Left renal cortex interstitium (tissue), 4 donors: ENCODE measurements at regions not wholly inside any gene's neighbourhood (a gene's known extent, or its start where the extent isn't known, plus 50 kb on each side); places are given as distances from the start of the nearest gene placed in this dataset.

ENCODE experiments used
- DNase-seq, 4 donors: peaks; one replicate each; pipeline ENCODE4 v3.0.0-alpha.2; 2013; ENCODE audit warnings: low read depth in 4 of 4, low spot score in 2 of 4, missing footprints in 1 of 4

DNA sequence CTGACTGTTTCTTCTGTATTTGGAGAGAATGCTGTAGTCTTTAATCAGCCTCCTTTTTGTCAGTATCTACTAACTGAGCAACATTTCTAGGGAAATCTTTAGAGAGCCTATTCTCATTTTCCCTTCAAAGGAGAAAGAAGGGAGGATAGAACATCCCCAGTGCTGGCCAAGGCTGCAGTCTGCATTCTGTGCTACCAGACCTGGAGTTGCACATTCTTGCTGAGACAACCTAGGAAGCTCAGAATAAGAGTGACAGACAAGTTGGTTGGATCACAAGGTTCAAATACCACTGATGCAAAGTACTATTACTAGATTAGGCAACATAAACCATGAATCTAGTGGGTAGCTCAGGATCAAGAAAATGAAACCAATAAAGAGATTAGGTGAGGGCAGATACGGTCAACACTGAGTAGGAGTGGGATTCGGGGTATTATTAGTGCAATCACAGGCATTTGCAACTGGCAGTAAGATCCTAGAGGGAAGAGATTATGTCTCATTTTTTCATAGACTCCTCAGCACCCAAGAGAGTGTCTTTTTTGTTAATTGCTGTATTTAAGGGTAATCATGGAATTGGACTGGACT is 213.5 kb upstream of the FAM83B start:
- no peak for DNase-seq

DNA sequence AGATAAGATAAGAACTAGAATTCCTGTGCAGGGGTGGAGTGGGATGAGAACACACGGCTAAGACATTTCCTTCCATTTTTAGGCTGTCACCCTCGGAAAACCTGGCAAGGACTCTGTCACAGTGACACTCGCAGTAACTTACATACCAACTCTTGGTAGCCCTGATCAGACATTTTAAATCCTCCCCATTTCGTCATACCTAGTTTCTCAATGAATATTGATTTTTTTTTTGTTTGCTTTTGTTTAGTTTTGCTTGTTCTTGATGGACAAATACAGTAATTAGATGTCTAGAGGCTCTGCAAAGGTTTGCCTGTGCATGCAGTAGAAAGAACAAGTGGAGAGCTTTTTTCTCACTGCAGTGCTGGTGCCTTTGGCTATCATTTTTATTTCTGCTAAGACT is 213.0 kb upstream of the FAM83B start:
- DNase-seq, result no peak

DNA sequence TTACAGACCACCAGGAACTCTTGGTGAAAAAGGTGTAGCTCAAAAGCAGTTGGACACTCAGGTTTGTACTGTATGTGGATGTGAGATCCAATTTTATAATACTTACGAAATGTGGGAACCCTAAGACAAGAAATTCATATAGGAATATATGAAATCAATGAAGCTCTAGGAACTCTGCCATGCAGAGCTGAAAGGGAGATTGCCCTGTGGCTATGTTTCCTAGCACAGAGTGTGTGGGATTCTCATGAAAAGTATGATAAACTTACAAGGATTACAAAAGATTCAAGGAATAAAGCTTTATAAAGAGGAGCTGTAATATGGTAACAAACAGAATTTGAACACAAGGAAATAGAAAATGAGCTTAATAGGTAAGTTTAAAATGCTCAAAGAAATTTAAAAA is 205.7 kb upstream of the FAM83B start:
- DNase-seq, result no peak

DNA sequence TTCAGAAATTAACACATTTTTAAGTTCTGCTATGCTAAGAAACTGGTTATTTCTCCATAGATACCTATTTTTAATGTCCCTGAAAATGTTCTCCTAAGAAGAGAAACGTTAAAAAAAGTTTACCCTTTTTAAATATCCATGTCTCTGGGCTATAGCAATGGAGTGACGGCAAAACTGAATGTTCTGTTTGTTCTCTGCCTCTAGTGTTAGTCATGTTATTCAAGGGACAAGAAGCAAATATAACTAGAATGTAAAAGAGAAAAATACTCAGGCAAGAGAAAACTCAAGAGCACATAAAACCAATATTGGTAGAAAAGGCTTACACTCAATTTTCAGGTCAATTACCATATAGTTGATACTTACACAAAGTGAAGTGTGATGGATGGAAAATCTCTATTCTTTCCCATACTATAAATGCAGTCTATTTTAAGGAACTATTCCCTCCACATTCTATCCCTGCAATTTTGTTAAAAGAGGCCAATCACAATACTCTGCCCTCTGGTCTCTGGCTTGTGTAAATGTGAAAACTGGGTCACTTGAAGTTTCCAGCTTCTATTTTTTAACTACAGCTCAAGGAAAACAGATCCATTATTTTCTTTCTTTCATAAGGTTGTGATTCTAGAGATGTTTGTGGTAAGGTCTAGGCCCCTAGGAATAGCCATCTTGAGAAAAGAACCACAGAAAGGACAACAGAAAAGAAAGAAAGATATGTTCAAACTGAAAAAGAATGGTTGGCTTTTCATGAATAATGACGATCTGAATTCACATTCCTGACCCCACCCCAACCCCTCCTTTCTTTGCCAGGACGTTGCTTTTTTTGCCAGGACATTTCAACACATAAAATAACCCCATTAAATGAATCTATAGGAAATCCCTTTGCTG is 200.3 kb upstream of the FAM83B start:
- no peak for DNase-seq

DNA sequence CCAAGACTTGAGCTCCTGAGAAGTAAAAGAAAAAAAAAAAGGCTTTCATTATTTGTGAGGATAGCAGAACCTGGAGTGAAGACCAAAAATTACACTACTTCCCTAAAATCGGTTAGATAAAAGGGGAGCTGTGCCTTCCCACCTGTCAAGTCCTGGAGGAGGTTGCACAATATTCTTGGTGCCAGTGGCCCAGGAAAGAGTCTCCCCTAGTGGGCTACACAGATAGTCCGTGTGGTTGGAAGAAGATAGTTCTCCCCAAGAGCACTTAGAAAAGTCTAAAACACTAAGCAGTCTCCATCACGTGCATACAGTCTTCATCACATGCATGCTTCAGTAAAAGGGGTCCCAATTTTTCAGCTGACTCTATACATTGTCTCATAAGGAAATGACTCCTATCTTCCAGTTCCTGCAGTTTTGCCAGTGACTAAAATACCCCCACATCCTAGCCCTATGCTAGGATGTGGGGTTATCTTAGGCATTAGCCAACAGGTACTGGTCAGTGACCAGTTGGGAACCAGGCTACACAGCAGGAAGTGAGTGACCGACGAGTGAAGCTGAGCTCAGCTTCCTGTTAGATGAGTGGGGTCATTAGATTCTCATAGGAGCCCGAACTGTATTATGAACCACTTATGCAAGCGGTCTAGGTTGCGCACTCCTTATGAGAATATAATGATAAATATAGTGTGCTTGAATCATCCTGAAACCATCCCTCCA is 199.5 kb upstream of the FAM83B start:
- no peak for DNase-seq

DNA sequence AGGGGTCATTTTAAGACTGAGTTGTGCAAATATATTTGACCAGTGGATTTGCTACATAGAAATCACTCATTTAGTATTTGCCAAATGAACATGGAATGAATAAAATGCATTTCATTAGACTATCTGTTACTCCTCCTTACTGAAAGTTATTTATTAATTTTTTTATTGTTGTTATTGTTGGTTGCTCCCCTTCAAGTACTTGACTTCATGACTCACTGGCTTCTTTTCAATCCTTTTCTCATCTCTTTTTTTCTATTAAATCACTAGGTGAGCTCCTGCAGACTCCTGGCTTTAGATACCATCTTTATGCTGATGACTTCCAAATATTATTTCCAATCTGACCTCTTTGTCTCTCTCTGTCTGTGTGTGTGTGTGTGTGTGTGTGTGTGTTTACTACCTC is 192.2 kb upstream of the FAM83B start:
- DNase-seq, result no peak

DNA sequence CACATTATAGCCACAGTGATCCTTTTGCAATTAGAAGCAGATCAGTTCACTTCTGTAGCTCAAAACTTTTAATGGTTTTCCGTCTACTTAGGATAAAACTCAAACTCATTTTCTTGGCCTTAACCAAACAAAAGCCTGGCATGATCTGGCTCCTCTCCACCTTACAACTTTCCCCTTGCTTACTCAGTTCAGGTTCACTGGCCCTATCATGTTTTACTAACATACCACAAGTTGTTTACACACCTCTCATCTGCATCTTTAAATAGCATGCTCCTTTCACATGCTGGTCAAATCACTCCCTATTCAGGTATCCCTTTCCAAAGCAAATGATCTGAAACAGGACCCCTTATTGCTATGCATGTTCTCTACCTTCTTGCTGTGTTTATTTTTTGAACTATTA is 191.4 kb upstream of the FAM83B start:
- no peak for DNase-seq

DNA sequence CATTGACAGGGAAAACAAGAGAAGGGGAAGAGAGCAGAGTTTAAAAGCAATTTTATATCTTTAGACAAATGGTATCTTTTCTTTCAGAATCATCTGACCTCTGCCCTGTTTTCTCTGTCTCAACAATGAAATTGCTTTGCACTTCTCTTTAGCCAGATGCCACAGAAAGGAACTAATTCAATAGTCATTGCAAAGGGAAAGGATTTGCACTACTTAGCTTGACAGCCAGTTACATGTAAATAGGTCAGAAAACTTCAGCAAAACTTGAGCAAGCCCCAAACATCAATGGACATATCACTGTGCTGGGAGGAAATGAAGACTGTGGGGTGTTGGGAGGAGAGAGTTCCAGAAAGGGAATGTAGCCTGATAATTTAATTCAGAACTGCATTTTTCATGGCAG is 181.3 kb upstream of the FAM83B start:
- no peak for DNase-seq

DNA sequence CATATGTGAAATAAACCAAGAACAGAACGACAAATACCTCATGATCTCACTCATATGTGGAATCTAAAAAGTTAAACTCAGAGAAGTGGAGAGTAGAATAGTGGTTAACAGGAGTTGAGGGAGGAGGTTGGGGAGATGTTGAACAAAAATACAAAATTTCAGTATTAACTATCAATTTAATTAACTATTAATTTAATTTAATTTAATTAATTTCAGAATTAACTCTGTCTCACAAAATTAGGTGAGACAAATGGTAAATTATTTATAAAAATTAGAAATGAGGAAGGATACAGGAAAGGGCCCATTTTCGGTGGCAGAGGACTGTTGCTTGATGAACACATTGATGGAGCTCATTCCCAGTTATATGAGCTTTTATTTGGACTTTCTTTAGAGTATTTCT is 166.0 kb upstream of the FAM83B start:
- DNase-seq, result no peak

DNA sequence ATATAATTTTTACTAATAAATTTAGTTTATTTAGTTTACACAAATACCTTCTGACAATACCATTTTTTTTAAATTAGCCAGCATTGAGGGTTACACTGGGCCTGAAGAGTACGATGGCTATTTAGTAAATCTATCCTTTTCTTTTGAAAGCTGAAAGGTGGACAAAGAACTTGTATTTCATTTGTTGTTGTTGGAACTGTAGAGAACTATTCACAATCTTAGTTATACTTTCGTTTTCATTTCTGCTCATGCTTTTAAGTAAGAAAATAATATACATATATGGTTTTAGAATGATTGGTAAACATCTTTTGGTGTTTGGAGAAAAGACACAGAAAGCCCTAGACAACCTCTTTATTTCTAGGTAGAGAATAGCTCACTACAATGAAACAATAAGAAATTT is 165.3 kb upstream of the FAM83B start:
- DNase-seq, result no peak

DNA sequence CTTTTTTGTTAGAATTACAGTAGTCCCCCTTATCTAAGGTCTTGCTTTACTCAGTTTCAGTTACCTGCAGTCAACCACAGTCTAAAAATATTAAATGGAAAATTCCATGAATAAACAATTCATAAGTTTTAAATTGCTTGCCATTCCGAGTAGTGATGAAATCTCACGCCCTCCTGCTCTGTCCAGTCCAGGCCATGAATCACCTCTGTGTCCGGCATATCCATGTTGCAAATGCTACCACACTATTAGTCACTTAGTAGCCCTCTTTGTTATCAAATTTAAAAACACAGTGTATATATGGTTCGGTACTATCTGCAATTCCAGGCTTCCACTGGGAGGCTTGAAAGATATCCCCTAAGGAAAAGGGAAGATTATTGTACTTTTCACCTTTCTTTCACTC is 164.6 kb upstream of the FAM83B start:
- DNase-seq, result no peak

DNA sequence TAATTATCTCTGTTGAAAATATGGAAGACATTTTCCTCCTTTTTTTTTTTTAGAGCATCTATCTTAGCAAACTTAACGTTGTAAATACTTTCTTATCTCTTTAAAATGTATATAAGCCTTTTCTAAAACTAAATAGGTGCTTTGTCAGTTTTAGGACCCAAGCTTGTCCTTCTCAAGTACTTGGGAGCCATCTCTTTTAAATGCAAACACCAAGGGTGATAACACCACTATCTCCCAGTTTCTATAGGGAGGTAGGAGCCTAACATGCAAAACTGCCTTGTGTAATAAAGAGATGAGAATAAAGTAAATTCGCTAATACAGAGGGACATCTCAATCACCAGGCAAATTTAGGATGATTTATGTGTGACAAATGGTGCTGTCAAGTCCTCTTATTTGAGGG is 157.0 kb upstream of the FAM83B start:
- DNase-seq, result no peak

DNA sequence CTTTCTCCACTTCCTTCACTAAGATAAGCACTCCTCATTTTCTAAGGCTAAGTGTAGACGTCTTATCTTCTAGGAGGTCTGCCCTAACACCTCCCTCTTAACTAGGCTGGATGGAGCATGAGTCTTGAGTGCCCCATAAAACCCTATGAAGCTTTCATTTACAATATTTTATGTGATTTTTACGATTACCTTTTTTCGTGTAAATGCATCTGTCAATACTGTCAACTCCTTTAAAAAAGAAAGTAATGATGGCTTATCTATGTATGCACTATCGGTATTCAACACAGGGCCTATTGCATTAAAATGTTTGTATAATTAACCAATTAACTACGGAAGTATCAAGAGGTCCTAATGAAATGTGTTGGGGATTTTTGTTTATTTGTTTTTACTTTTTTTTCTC is 156.0 kb upstream of the FAM83B start:
- DNase-seq, result no peak

DNA sequence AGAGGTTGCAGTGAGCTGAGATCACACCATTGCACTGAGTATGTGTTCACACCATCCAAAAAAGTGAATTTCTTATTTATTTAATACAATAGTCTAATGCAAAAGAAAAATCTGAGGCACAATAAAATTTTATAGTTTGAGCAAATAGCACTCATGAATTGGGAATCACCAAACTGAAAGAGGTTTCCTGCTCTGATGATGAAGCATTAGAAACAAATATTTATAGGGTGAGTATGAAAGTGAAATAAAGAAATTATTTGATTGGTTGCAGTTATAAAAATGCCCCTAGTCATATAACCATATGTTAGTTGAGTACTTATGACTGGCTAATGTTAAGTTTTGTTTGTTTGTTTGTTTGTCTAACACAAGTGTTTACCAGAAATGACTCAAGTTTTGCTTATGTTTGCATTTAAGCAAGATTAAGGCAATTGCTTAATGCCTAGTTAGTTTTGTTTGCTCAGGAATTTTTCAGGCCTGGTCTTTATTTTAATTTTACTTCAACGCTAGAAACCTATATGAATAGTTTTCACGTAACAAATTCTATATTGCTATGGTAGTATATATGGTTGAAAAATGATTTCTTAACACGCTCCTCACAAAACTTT is 151.5 kb upstream of the FAM83B start:
- DNase-seq, result no peak

DNA sequence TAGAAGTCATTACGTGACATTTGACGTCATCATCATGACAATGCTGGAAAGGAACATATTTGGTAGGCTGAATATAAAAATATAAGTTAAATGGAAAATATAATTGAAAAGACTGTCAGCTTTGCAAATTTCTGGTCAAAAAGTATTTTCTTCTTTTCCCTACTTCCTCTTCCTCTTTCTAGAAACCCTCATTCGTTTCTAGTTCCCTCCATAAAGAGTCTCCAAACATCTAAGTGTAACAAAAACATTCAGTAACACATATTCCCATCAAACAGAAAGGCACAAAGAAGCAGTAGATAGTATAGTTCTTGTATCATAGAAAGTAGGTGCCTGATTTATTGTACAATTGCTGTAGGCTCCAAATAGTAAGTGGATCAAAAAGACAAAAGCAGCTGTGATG is 150.8 kb upstream of the FAM83B start:
- no peak for DNase-seq

DNA sequence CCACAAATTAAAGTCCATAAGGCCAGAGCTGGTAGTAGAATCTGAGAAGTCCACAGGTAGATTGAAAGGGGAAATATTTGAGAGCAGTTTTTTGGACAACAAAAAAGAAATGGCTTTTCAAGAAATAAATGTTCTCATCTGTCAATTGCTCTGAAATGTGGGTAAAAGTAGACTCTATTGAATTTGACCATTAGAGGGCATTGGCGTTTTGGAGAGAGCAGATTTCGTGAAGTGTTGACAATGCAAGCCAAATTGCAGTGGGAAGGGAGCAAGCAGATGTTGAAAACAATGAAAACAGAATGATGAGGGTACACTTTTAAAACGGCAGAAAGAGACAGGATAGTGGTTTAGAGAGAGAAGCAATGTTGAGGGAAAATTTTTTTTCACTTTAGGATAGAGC is 149.1 kb upstream of the FAM83B start:
- no peak for DNase-seq

DNA sequence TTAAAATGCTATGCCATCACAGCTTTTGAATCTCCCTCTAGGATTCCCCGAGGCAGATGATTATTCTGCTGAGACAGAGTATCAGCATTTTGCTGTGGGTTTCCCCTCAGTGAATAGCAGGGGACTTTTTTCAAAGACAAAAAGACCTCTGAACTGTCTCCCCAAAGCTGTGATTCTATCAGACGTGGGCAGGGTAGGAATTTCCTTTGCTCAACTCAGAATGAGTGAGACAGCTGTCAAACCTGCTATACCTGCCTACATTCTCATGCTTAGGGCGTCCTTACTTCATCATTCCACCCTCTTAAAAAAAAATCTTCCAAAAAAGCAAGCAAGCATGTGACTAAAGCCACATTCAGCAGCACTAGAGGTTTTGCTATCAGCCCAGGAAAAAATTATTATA is 147.6 kb upstream of the FAM83B start:
- DNase-seq, result no peak

DNA sequence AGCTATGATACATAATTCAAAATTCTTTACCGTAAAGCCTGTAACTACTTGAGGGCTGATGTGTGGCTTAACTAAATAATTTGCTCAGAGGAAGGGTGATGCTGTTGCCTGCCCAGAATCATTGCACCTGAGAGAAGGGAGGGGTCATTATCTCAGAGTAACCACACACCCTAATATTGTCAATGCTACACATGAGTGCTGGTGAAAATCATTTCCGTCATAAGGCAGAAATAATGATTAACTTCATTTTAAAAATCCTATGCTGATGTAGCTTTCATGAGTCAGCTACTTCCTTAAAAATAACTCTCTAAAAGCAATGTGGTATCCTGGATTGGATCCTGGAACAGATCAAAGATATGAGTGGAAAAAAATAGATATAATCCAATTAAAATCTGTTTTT is 146.4 kb upstream of the FAM83B start:
- DNase-seq, result no peak

DNA sequence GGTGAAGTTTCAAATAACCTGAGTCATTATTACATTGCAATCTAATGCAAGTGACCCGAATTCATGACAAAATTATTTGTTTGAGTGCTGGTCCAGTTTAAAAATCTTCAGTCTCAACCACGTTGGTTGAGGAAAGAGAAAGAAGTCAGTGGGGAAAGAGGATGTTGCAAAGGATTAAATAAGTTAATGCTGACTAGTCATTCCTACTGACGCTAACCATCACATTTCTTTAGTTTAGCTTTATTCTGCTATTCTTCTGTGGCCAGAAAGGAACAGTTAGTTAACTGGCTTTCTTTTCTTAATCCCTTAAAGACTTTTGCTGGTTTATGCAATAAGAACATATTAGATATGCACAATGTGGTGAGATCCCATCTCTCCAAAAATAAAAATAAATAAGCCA is 143.8 kb upstream of the FAM83B start:
- DNase-seq, result no peak

DNA sequence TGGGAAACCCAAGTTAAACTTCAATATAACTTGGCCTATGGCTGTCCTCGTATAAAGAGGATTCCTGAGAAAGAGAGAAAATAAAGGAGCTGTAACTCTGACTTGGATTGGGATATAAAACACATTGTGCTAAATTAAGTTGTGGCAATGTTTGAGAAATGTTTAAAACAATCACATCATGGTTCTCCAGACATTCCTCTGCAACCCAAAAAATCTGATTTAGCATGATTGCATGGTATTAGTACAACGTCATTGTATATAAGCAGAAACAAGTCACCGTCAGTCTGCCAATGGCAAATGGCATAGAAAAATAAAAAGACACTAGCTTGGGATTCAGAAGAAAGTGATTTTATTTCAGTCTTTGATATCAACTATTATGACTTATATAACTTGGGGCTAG is 140.2 kb upstream of the FAM83B start:
- DNase-seq, result no peak

DNA sequence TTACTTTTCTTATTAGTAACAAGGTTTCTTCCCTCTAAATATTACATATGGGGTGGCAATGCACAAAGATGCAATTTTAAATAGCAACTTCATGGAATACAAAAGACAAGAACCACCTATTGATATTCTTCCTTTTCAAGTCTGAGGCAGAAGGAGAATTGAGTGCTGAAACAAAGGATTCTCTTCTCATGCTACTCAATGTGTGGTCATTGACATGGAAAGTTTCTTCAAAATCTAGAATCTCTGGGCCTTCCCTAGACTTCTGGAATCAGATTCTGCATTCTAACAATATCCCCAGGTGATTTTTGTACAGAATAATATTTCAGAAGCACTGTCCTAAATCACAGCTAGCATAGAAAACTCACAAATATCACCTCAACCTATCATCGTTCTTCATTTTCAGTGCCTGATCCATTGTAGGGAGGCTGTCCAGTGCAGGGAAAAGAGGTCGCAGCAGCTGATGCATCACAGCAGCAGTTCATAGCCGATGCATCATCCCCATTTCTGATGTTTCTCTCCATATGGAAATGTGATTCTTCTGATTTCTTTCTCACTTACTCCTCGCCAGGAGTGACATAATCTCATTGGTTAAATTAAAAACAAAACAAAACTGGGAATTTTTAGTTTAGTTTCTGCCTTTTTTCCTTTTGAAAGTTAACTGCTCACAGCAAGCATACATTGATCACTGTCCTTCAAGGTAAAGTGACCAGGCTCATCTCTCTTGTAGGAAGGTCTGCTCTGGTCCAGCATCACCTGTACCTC is 139.5 kb upstream of the FAM83B start:
- no peak for DNase-seq
